PC-3 (cell line): ENCODE measurements at regions not wholly inside any gene's neighbourhood (a gene's known extent, or its start where the extent isn't known, plus 50 kb on each side); places are given as distances from the start of the nearest gene placed in this dataset.

Source experiments
- EZH2 ChIP-seq: fragments of 300-600 bp; sonication (generic); IDR thresholded peaks from one replicate; pipeline ENCODE4 v1.6.1; 2017; ENCODE audit warnings: antibody characterized with exemption, mild to moderate bottlenecking, low read length; ENCODE audit not compliant: unreplicated experiment
- EZH2phosphoT487 ChIP-seq: fragments of 300-600 bp; sonication (generic); IDR thresholded peaks from 2 replicates; pipeline ENCODE4 v1.6.1; 2018; ENCODE audit warnings: mild to moderate bottlenecking, antibody characterized with exemption, low read length, borderline replicate concordance
- TF ChIP-seq, protein P1 (sequence below): fragments of 300-600 bp; sonication (generic); conservative IDR thresholded peaks from 2 replicates; pipeline ENCODE4 v1.5.1; 2017; ENCODE audit warnings: antibody characterized with exemption, low read depth, mild to moderate bottlenecking, low read length

DNA sequence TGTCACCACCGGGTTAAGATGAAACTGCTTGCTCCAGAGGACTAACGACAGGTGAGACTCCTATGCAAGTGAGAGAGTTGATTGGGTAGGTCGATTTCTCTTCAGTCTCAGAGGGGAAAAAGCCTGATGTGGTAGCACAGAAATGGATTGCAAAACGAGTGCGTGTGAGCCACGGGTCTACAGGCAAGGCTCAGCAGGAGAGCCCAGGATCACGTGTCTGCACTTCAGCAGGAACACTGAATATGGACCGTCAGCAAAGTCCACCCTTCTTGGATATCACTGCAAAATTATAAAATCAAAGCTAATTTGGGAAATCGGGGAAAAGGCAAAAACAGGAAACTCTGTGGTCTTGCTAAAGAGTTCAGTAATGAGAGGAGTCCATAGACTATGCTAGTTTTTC lies 107.7 kb upstream of the ZNF648 start:
- TF ChIP-seq, protein P1, sequence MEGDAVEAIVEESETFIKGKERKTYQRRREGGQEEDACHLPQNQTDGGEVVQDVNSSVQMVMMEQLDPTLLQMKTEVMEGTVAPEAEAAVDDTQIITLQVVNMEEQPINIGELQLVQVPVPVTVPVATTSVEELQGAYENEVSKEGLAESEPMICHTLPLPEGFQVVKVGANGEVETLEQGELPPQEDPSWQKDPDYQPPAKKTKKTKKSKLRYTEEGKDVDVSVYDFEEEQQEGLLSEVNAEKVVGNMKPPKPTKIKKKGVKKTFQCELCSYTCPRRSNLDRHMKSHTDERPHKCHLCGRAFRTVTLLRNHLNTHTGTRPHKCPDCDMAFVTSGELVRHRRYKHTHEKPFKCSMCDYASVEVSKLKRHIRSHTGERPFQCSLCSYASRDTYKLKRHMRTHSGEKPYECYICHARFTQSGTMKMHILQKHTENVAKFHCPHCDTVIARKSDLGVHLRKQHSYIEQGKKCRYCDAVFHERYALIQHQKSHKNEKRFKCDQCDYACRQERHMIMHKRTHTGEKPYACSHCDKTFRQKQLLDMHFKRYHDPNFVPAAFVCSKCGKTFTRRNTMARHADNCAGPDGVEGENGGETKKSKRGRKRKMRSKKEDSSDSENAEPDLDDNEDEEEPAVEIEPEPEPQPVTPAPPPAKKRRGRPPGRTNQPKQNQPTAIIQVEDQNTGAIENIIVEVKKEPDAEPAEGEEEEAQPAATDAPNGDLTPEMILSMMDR = no peak
- no peak for TF ChIP-seq EZH2phosphoT487
- no peak for TF ChIP-seq EZH2
